OCI-LY7 (cell line): ENCODE measurements at regions not wholly inside any gene's neighbourhood (a gene's known extent, or its start where the extent isn't known, plus 50 kb on each side); places are given as distances from the start of the nearest gene placed in this dataset.

Experiments used
- EZH2phosphoT487 ChIP-seq: fragments of 200-600 bp; sonication (generic); IDR thresholded peaks from 2 replicates; pipeline ENCODE4 v1.6.1; 2018; ENCODE audit warnings: low read depth, borderline replicate concordance, mild to moderate bottlenecking, mixed run types, antibody characterized with exemption, low read length, moderate library complexity, mixed read lengths
- TF ChIP-seq, protein P1 (sequence below): fragments of 200-600 bp; sonication (generic); conservative IDR thresholded peaks from 2 replicates; pipeline ENCODE4 v1.5.1; 2014; ENCODE audit warnings: mild to moderate bottlenecking, antibody characterized with exemption, low read length, moderate library complexity, mixed read lengths

DNA sequence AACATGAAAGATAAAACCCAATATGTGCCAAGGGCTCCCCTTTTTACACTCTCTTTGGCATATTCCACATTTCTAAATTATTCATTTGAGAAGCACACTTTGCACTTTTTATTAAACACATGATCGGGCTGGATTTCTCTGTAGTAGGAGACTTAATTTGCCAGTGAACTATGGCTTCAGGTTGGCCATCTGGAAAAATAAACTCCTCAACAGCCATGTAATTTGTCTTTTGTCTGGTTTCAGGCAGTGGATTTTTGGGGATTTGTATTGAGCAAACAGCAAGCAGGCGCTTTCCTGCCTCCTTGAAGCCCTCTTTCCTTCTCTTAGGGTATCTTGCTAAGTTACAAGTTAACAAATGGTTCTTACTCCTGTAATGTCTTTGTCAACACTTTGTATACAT, 73.0 kb upstream of the DMRTA1 start:
- TF ChIP-seq, protein P1, sequence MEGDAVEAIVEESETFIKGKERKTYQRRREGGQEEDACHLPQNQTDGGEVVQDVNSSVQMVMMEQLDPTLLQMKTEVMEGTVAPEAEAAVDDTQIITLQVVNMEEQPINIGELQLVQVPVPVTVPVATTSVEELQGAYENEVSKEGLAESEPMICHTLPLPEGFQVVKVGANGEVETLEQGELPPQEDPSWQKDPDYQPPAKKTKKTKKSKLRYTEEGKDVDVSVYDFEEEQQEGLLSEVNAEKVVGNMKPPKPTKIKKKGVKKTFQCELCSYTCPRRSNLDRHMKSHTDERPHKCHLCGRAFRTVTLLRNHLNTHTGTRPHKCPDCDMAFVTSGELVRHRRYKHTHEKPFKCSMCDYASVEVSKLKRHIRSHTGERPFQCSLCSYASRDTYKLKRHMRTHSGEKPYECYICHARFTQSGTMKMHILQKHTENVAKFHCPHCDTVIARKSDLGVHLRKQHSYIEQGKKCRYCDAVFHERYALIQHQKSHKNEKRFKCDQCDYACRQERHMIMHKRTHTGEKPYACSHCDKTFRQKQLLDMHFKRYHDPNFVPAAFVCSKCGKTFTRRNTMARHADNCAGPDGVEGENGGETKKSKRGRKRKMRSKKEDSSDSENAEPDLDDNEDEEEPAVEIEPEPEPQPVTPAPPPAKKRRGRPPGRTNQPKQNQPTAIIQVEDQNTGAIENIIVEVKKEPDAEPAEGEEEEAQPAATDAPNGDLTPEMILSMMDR: no peak
- no peak for TF ChIP-seq EZH2phosphoT487
